SK-MEL-5 (cell line): ENCODE measurements at regions not wholly inside any gene's neighbourhood (a gene's known extent, or its start where the extent isn't known, plus 50 kb on each side); places are given as distances from the start of the nearest gene placed in this dataset.

Experiments used
- DNase-seq: peaks from one replicate; pipeline ENCODE4 v3.0.0-alpha.2; 2016; ENCODE audit warnings: low read depth, low spot score
- in situ Hi-C: cut with HindIII; loops from 2 replicates; pipeline ENCODE4 v1.10.0; 2016; ENCODE audit warnings: low sequenced_read_pairs, high pct_unique_total_duplicates, low pct_unique_long_range_greater_than_20kb

DNA sequence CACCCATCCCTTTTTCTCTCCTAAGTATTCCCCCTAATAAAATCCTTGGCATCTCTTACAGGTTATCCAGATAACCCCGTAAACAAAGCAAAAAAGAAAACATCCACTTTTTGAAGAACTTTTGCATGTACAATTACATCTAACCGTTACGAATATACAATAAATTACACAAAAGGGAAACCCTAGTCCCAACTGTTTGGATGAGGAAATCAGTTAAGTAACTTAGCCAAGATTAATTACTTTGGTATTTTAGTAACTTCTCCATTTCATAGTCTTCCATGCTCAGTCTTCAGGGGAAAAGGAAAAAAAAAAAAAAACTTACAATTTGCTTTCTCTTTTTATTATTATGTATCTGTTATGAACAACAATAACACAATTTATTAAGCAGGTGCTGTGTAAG lies 212.9 kb downstream of the ACTL7B start:
- no peak for DNase-seq
- in situ Hi-C loops: no loop called here

DNA sequence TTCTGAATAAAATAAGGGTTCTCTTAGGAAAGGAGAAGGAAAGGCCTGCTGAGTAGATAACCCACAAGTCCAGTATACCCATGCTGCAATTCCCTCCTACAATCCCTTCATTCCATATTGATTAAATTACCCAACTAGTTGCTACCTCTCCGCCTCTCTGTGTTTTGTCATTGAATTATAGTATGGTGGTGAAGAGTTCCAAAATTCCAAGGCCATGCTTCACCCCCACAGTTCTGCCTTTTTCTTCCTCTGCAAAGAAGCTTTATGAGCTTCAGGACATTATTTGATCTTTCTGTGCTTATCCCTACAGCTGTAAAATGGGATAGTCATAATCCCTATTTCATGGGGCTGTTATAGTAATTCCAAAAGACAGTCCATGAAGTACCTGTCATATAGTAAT lies 215.6 kb downstream of the ACTL7B start:
- no peak for DNase-seq
- in situ Hi-C loops: no loop called here

- DNase-seq: no peak
- in situ Hi-C loops: no loop called here
Observed at GRCh38 chr9:108639696-108640095, 216.1 kb downstream of the ACTL7B start.

- DNase-seq: no peak
- in situ Hi-C loops: no loop called here
Observed at GRCh38 chr9:108639091-108639490, 216.7 kb downstream of the ACTL7B start.

DNA sequence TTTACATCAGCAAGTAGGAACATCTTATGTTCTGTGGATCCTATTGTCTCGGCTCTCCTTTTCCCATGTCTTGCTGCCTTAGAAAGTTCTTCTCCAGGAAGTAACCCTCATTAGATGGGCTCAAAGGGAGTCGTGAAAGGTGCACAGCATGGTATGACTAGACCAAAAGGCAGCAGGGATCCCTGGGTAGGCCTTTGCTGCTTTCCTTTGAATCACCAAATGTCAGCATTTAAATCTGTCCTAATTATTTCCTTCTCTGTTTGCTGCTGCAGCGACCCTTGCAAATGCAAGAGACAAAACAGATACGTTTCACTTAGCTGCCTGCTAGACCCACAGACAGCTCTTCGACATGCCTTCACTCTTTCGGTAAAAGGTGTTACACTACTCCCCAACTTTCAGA lies 218.4 kb downstream of the ACTL7B start:
- in situ Hi-C loops: no loop called here
- no peak for DNase-seq

GRCh38 chr9:108636013-108636412 lies 219.8 kb downstream of the ACTL7B start:
- in situ Hi-C loops: no loop called here
- DNase-seq: peak; percentile 8

DNA sequence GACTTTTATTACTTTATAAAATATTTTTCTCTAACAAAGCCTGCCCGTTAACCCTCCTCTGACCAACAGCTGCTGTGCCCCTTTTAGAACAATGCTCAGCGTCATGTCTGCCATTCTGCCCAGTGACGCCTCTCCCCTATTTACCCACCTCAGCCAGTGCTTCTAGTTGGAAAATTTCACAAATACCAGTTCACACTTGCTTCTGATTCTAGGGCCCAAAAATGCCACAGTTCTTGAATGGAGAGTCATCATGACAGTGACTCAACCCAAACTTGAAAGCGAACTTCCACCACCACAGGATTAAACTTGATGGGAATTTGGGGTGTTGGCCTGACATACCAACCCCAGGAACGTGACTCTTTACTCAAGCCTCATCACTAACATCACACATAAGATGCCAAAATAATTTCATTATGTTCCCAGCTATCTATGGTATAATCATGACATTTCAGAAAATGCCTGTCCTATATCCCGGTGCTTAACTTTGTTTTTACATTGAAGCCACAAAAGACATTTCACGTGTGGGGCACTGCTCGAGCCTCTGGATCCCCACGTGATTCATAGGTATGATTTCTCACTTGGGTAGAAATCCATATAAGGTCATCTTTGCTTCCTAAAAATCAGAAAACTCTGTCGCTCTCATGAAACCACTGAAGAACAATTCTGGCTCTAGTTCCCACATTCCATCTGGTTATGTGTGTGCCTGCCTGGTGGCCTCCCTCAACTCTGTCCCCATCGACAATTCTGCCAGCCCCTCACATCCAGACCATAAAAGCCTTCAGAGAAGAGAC lies 220.9 kb downstream of the ACTL7B start:
- DNase-seq: no peak
- in situ Hi-C loops: no loop called here

- in situ Hi-C loops: no loop called here
- DNase-seq: no peak
Observed at GRCh38 chr9:108634204-108634603, 221.6 kb downstream of the ACTL7B start.

- in situ Hi-C loops: no loop called here
- DNase-seq: no peak
Observed at GRCh38 chr9:108631496-108632285, 224.1 kb downstream of the ACTL7B start.

DNA sequence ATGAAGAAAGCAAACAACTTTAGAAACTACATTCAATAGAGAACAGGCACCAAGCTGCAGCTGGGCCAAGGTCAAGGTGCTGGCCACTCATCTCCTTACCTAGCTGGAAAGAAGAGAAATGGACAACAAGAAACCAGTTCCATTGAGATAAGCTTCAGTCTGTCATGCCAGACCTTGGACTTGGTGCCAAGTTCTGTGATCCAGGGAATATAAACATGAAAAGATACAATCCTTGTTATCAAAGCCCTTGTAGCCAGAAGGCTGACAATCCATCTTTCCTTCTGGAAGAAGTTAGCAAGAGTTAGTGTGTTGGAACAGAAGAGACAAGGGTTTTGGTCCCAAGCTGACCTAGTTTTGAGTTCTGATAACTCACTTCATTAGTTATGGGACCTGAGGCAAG lies 227.5 kb downstream of the ACTL7B start:
- in situ Hi-C loops: no loop called here
- DNase-seq: no peak

DNA sequence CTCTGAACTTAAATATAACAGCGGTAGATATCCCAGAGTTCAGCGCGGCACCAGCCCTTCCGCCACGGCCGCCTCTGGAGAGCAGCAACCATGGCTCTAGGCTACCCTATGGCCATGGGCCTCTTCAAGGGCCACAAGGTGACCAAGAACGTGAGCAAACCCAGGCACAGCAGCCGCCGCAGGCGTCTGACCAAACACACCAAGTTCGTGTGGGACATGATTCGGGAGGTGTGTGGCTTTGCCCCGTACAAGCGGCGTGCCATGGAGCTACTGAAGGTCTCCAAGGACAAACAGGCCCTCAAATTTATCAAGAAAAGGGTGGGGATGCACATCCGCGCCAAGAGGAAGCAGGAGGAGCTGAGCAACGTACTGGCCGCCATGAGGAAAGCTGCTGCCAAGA lies 229.0 kb downstream of the ACTL7B start:
- in situ Hi-C loops: no loop called here
- no peak for DNase-seq

DNA sequence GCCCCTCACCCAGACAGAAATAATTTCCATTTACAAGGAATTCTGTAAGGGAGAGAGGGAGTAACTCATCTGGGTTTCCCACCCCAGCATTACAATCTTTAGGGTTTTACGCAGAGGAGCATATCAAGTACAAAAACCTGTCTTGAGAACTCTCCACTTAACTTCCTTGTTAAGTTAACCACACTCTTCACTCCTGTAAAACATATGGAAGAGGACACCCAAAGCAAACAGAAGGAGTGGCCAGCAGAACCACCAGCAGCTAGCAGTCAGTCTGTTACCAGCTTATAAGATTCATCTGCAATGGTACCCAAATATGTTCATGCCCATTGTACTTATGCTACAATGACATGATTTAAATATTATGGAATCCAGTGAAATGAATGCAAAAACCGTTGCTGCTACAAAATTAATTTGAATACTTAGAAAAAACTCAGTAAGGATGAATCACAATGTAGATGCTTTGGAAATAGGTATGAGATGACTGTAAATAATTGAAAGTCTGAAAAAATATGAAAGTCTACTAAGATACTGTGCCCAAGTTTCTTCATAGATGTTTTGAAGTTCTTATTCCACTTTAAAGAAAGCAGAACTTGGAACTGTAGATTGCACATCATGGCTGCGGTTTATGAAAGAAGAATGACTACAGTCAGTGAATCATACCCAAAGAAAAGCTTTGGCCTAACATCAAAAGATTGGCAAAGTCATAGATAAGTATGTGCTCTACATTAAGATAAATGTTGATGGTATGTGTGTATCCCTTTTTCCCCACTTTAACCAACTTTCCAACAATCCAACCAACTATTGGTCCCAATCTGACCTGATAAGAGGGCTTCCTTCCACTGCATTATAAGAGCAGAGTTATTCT lies 233.6 kb downstream of the ACTL7B start:
- DNase-seq: no peak
- in situ Hi-C loops: no loop called here

GRCh38 chr9:108620767-108621166 lies 235.0 kb downstream of the ACTL7B start:
- DNase-seq: no peak
- in situ Hi-C loops: no loop called here

GRCh38 chr9:108618906-108619550 lies 236.8 kb downstream of the ACTL7B start:
- in situ Hi-C loops: no loop called here
- no peak for DNase-seq

DNA sequence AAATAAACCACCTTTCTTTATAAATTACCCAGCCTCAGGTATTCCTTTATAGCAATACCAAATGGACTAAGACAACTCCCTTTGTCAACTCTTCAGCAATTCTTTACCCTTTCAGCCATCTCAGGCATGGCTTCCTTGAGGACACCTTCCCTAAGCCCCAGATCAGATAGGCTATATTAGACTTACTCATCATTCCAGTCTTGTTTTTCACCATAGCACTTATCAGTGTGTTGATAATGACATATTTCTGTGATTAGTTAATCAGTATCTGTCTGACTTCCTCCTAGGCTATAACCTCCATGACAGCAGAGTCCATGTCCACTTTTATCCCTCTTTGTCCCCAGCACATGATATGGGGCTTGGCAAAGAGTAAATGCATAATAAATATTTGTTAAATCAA lies 238.1 kb downstream of the ACTL7B start:
- DNase-seq: no peak
- in situ Hi-C loops: no loop called here

DNA sequence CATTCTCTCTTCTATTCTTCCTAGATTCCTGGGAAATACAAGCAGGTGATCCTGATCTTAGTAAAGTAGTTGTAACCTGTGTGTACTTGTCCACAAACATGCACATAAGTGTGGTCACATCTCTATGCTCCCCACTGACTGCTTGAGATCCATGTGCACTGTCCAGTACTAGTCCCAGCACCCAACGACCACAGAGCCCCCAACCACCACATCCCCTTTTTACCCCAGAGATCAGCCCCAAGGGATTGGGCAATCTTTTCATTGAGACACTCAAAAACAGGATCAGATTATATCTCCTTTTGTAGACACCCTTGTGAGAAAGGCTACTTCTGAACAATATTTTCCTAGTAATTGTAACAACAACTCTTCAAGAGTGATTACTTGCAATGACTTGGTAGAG lies 240.6 kb downstream of the ACTL7B start:
- no peak for DNase-seq
- in situ Hi-C loops: no loop called here

GRCh38 chr9:108612513-108612912 lies 243.3 kb downstream of the ACTL7B start:
- in situ Hi-C loops: no loop called here
- DNase-seq: no peak

- in situ Hi-C loops: no loop called here
Observed at GRCh38 chr9:108609897-108610253, 245.9 kb downstream of the ACTL7B start.

More at GRCh38 chr9:108609897-108610253, 245.9 kb downstream of the ACTL7B start:
- DNase-seq: no peak
